Endothelial cell of umbilical vein (primary cell): ENCODE measurements at regions not wholly inside any gene's neighbourhood (a gene's known extent, or its start where the extent isn't known, plus 50 kb on each side); places are given as distances from the start of the nearest gene placed in this dataset.

Experiments
- BruUV-seq: library from RNA; stranded (reverse); fragments of 400-500 nt; replicated peaks from 2 replicates; lab custom pipeline; 2021; lab: Mats Ljungman, UMichigan
- CTCF ChIA-PET: fragments of 300-600, 350-600 bp; sonication (Branson Sonifier 250); formaldehyde crosslinking; loops from one replicate; lab custom pipeline; 2021; ENCODE audit warnings: antibody characterized with exemption, inconsistent platforms; lab: Charles Lee
- POLR2A ChIA-PET: fragments of 300-600, 350-600 bp; sonication (Branson Sonifier 250); formaldehyde crosslinking; loops from one replicate; lab custom pipeline; 2021; ENCODE audit warnings: antibody characterized with exemption, inconsistent platforms; lab: Charles Lee
- DNase-seq: peaks from one replicate; pipeline ENCODE4 v3.0.0-alpha.2; 2011; ENCODE audit warnings: low read depth, low spot score
- FAIRE-seq: peaks from 2 replicates; lab custom pipeline; 2011; peaks lifted over from hg19 to GRCh38; lab: Jason Lieb, UNC
- H2AFZ ChIP-seq: 2 replicates; pipeline ENCODE4 v1.6.0; 2012; ENCODE audit warnings: low read depth, low read length, control low read depth, inconsistent platforms
- H3K27ac ChIP-seq: 2 replicates; pipeline ENCODE4 v1.5.1; 2011; ENCODE audit warnings: low read depth, mild to moderate bottlenecking, control low read depth, low read length, moderate library complexity; ENCODE audit not compliant: insufficient read depth
- H3K27me3 ChIP-seq, 2 experiments: 2 replicates each; pipeline versions ENCODE4 v1.6.0 to v1.6.1; 2011; ENCODE audit warnings: low read length in 2 of 2, mixed read lengths in 1 of 2; ENCODE audit not compliant: control insufficient read depth in 2 of 2, insufficient read depth in 2 of 2
- H3K36me3 ChIP-seq, 2 experiments: 2 replicates in 1 of 2; 3 replicates in 1 of 2; pipeline ENCODE4 v1.5.1; 2011; ENCODE audit warnings: low read length in 2 of 2, mild to moderate bottlenecking in 1 of 2, moderate library complexity in 1 of 2; ENCODE audit not compliant: control insufficient read depth in 2 of 2, insufficient read depth in 2 of 2; ENCODE audit errors: extremely low read depth in 1 of 2
- H3K4me1 ChIP-seq: 3 replicates; pipeline ENCODE4 v1.5.1; 2011; ENCODE audit warnings: mild to moderate bottlenecking, low read length; ENCODE audit not compliant: control insufficient read depth, insufficient read depth; ENCODE audit errors: extremely low read depth
- H3K4me2 ChIP-seq: 2 replicates; pipeline ENCODE4 v1.6.1; 2011; ENCODE audit warnings: low read length, control low read depth, mixed read lengths; ENCODE audit not compliant: insufficient read depth
- H3K4me3 ChIP-seq, 3 experiments: fragments of 200-600 bp in 1 of 3; sonication (generic), shearing (Covaris generic) in 1 of 3; replicated peaks in 1 of 3; 2 replicates each; pipeline ENCODE4 v1.5.1; 2011 to 2016; ENCODE audit warnings: control low read depth in 3 of 3, low read length in 3 of 3, mild to moderate bottlenecking in 2 of 3, inconsistent platforms in 1 of 3, low read depth in 1 of 3, moderate library complexity in 1 of 3; ENCODE audit not compliant: insufficient read depth in 1 of 3
- H3K79me2 ChIP-seq: 2 replicates; pipeline ENCODE4 v1.6.0; 2012; ENCODE audit warnings: low read length, inconsistent platforms; ENCODE audit not compliant: control insufficient read depth, insufficient read depth
- H3K9ac ChIP-seq: replicated peaks from 2 replicates; pipeline ENCODE3; 2011; ENCODE audit warnings: low read length, control low read depth; ENCODE audit not compliant: insufficient read depth; ENCODE audit errors: extremely low read depth
- H3K9me1 ChIP-seq: replicated peaks from 3 replicates; pipeline ENCODE4 v1.6.0; 2011; ENCODE audit warnings: mild to moderate bottlenecking, low read length; ENCODE audit not compliant: control insufficient read depth, insufficient read depth; ENCODE audit errors: extremely low read depth
- H3K9me3 ChIP-seq: replicated peaks from 2 replicates; pipeline ENCODE4 v1.5.1; 2012; ENCODE audit warnings: low read length, inconsistent platforms; ENCODE audit not compliant: control insufficient read depth, insufficient read depth
- H4K20me1 ChIP-seq: replicated peaks from 2 replicates; pipeline ENCODE3; 2011; ENCODE audit warnings: mild to moderate bottlenecking, low read length; ENCODE audit not compliant: control insufficient read depth, insufficient read depth; ENCODE audit errors: extremely low read depth
- CTCF ChIP-seq, 2 donors: IDR thresholded peaks; 1 replicate in 1 of 2; 2 replicates in 1 of 2; pipeline ENCODE4 v1.5.1; 2011; ENCODE audit warnings: low read length in 2 of 2, mild to moderate bottlenecking in 2 of 2, moderate library complexity in 2 of 2, control low read depth in 1 of 2, inconsistent platforms in 1 of 2, low read depth in 1 of 2; ENCODE audit not compliant: insufficient read depth in 1 of 2; ENCODE audit errors: extremely low read depth in 1 of 2
- EZH2 ChIP-seq: IDR thresholded peaks from 2 replicates; pipeline ENCODE4 v1.6.1; 2012; ENCODE audit warnings: borderline replicate concordance, low read depth, mild to moderate bottlenecking, moderate library complexity, low read length, inconsistent platforms; ENCODE audit not compliant: severe bottlenecking
- FOS ChIP-seq: IDR thresholded peaks from 2 replicates; pipeline ENCODE4 v1.6.1; 2011; ENCODE audit warnings: mild to moderate bottlenecking, low read length, moderate library complexity, borderline replicate concordance; ENCODE audit not compliant: insufficient read depth
- GATA2 ChIP-seq: IDR thresholded peaks from 2 replicates; pipeline ENCODE4 v1.7.0; 2011; ENCODE audit warnings: low read depth, mild to moderate bottlenecking, moderate library complexity, mixed read lengths, low read length; ENCODE audit not compliant: insufficient read length, insufficient read depth
- JUN ChIP-seq: IDR thresholded peaks from 2 replicates; pipeline ENCODE4 v1.6.1; 2011; ENCODE audit warnings: borderline replicate concordance, low read depth; ENCODE audit not compliant: insufficient read length, insufficient read depth
- MAX ChIP-seq: IDR thresholded peaks from 2 replicates; pipeline ENCODE4 v1.6.1; 2011; ENCODE audit not compliant: insufficient read depth, insufficient read length
- MYC ChIP-seq: IDR thresholded peaks from one replicate; pipeline ENCODE4 v1.6.1; 2011; ENCODE audit warnings: mild to moderate bottlenecking, low read depth, low read length
- POLR2A ChIP-seq: IDR thresholded peaks from 2 replicates; pipeline ENCODE4 v1.6.1; 2012; ENCODE audit warnings: low read depth, mild to moderate bottlenecking, control low read depth, low read length
- POLR2AphosphoS5 ChIP-seq: IDR thresholded peaks from 2 replicates; pipeline ENCODE4 v1.6.1; 2012; ENCODE audit warnings: low read depth, mild to moderate bottlenecking, control low read depth, low read length, moderate library complexity; ENCODE audit not compliant: insufficient read depth
- dilution Hi-C: fragments of 300-500 bp; cut with MboI; formaldehyde crosslinking; loops from one replicate; pipeline ENCODE4 v1.15.0; 2019; ENCODE audit warnings: low sequenced_read_pairs; ENCODE audit not compliant: extremely low pct_ligation_motif_present
- intact Hi-C: fragments of 100-400 bp; cut with micrococcal nuclease; formaldehyde crosslinking; loops from one replicate; pipeline ENCODE4 v1.10.0; 2022

- H3K9me1 ChIP-seq = no peaks in the 10 kb centered on the region
- intact Hi-C loops = loop anchor here (5.0 to 10.0 kb wide), 2 partner anchors 221 to 266 kb away; no protein-coding TSS in a partner anchor
Measured at GRCh38 chr2:238595750-238596570, 169.2 kb downstream of the ASB1 start.

More at GRCh38 chr2:238595750-238596570, 169.2 kb downstream of the ASB1 start:
- H3K27me3 ChIP-seq = no peaks in the 10 kb centered on the region
- no peak overlapping the region for H3K9ac ChIP-seq
- TF ChIP-seq CTCF (IDR thresholded peaks at IDR 0.05; ENCODE audit: extremely low read depth in 1 of 2, insufficient read depth in 1 of 2, low read depth in 1 of 2, low read length in 2 of 2) = no peak
- TF ChIP-seq FOS = no peak
- TF ChIP-seq EZH2 = no peak
- TF ChIP-seq POLR2A = no peak
- TF ChIP-seq POLR2AphosphoS5 = no peak
- TF ChIP-seq JUN = no peak
- no peak for TF ChIP-seq MAX
- no peak for TF ChIP-seq GATA2
- no peak for TF ChIP-seq MYC
- no peaks in the 10 kb centered on the region for H3K36me3 ChIP-seq
- H3K79me2 ChIP-seq = no peaks in the 10 kb centered on the region
- no peak overlapping the region for H3K27ac ChIP-seq
- no peak for DNase-seq
- H3K4me3 ChIP-seq = no peak overlapping the region
- dilution Hi-C loops = no loop called here
- H3K4me2 ChIP-seq = no peak overlapping the region
- FAIRE-seq = no peak
- H4K20me1 ChIP-seq = no peaks in the 10 kb centered on the region
- ChIA-PET POLR2A (no interaction called here), CTCF (interaction anchor here (2.1 kb wide), 1 partner anchor 82 kb away, joined by 9 read pairs; no protein-coding TSS in a partner anchor)
- peaks cover 10% of the 10 kb centered on the region for H3K4me1 ChIP-seq
- no TSS peak for BruUV-seq
- no peak overlapping the region for H2AFZ ChIP-seq
- H3K9me3 ChIP-seq = no peaks in the 10 kb centered on the region
